Left cardiac atrium (tissue), 4 donors: ENCODE measurements at regions not wholly inside any gene's neighbourhood (a gene's known extent, or its start where the extent isn't known, plus 50 kb on each side); places are given as distances from the start of the nearest gene placed in this dataset.

ENCODE experiments used
- ATAC-seq, 2 donors: fragments of 200-7000 bp; cut with Tn5 transposase; one replicate each; pipeline ENCODE4 v1.9.1; 2020; ENCODE audit warnings: mild to moderate bottlenecking in 2 of 2, moderate library complexity in 2 of 2
- DNase-seq: peaks from one replicate; pipeline ENCODE4 v3.0.0-alpha.2; 2020
- intact Hi-C, 2 donors: fragments of 100-400 bp; cut with DNase I; formaldehyde crosslinking; loops; one replicate each; pipeline versions ENCODE4 v1.14.1 to v1.15.1; 2022 to 2023
- donor health status: DM: no; HTN: yes; CAD: no.
- donor health status: DM: no; HTN: yes; CAD: no; lungs with severe emphysema.
- donor health status: DM: yes; HTN: yes; CAD: no.
- donor health status: Dilated cardiomyopathy.

GRCh38 chr4:20391912-20392311 lies 140.2 kb downstream of the SLIT2 start:
- intact Hi-C loops = no loop called here
- ATAC-seq = no peak
- DNase-seq = no peak

- DNase-seq (no peak), ATAC-seq (peak in 1 of 2 donors; percentile 54)
- intact Hi-C loops = no loop called here
Observed at GRCh38 chr4:20393486-20394100, 141.9 kb downstream of the SLIT2 start.

GRCh38 chr4:20394512-20394911 lies 142.8 kb downstream of the SLIT2 start:
- intact Hi-C loops = no loop called here
- DNase-seq = no peak
- no peak for ATAC-seq

- intact Hi-C loops = no loop called here
- ATAC-seq (no peak), DNase-seq (no peak)
Observed at GRCh38 chr4:20395160-20395773, 143.6 kb downstream of the SLIT2 start.

GRCh38 chr4:20403290-20403689 lies 151.6 kb downstream of the SLIT2 start:
- ATAC-seq (no peak), DNase-seq (no peak)
- intact Hi-C loops = no loop called here

- ATAC-seq (no peak), DNase-seq (no peak)
- intact Hi-C loops = no loop called here
Observed at GRCh38 chr4:20403846-20404245, 152.1 kb downstream of the SLIT2 start.

- peak in 1 of 2 donors; percentile 80 for ATAC-seq
- intact Hi-C loops = no loop called here
Observed at GRCh38 chr4:20408611-20409010, 156.9 kb downstream of the SLIT2 start.

GRCh38 chr4:20412072-20412471 lies 160.4 kb downstream of the SLIT2 start:
- DNase-seq (no peak), ATAC-seq (no peak)
- intact Hi-C loops = no loop called here

More at GRCh38 chr4:20408611-20409010, 156.9 kb downstream of the SLIT2 start:
- DNase-seq = no peak

- DNase-seq (no peak), ATAC-seq (no peak)
- intact Hi-C loops = no loop called here
Observed at GRCh38 chr4:20416800-20417199, 165.1 kb downstream of the SLIT2 start.

GRCh38 chr4:20418861-20419451 lies 167.3 kb downstream of the SLIT2 start:
- ATAC-seq = peak; percentile 77 to 80
- DNase-seq = no peak
- intact Hi-C loops = no loop called here

- intact Hi-C loops = loop anchor here (2.0 to 10.0 kb wide), 2 partner anchors 124 to 264 kb away; no protein-coding TSS in a partner anchor
- DNase-seq (no peak), ATAC-seq (no peak)
Observed at GRCh38 chr4:20420916-20421602, 169.4 kb downstream of the SLIT2 start.

- no peak for DNase-seq
- intact Hi-C loops = loop anchor here (2.0 to 10.0 kb wide), 2 partner anchors 123 to 263 kb away; no protein-coding TSS in a partner anchor
- peak in 1 of 2 donors; percentile 15 for ATAC-seq
Observed at GRCh38 chr4:20421603-20421985, 169.9 kb downstream of the SLIT2 start.

GRCh38 chr4:20422398-20422797 lies 170.7 kb downstream of the SLIT2 start:
- intact Hi-C loops = loop anchor here (1.0 to 10.0 kb wide), 2 partner anchors 122 kb away; no protein-coding TSS in a partner anchor
- ATAC-seq (peak; percentile 53 to 80), DNase-seq (peak; percentile 33)

GRCh38 chr4:20423420-20423819 lies 171.7 kb downstream of the SLIT2 start:
- no peak for ATAC-seq
- no peak for DNase-seq
- intact Hi-C loops = loop anchor here in 1 of 2 donors (10.0 kb wide), 1 partner anchor 121 kb away; no protein-coding TSS in a partner anchor

GRCh38 chr4:20426028-20426427 lies 174.3 kb downstream of the SLIT2 start:
- no peak for DNase-seq
- intact Hi-C loops = loop anchor here in 1 of 2 donors (10.0 kb wide), 1 partner anchor 119 kb away; no protein-coding TSS in a partner anchor
- peak in 1 of 2 donors; percentile 60 for ATAC-seq

GRCh38 chr4:20428436-20429160 lies 176.9 kb downstream of the SLIT2 start:
- no peak for ATAC-seq
- intact Hi-C loops = loop anchor here in 1 of 2 donors (10.0 kb wide), 1 partner anchor 116 kb away; no protein-coding TSS in a partner anchor
- no peak for DNase-seq

- no peak for DNase-seq
- intact Hi-C loops = no loop called here
- ATAC-seq = no peak
Observed at GRCh38 chr4:20430259-20430941, 178.7 kb downstream of the SLIT2 start.

- DNase-seq = no peak
- ATAC-seq = peak; percentile 59 to 62
- intact Hi-C loops = no loop called here
Observed at GRCh38 chr4:20431543-20431951, 179.8 kb downstream of the SLIT2 start.
